Neural progenitor cell (in vitro differentiated cells): ENCODE measurements at regions not wholly inside any gene's neighbourhood (a gene's known extent, or its start where the extent isn't known, plus 50 kb on each side); places are given as distances from the start of the nearest gene placed in this dataset.

Experiments used
- CTCF ChIP-seq: fragments of 200-600 bp; sonication (generic); IDR thresholded peaks from 2 replicates; pipeline ENCODE4 v1.5.1; 2017; ENCODE audit warnings: antibody characterized with exemption, mild to moderate bottlenecking
- EZH2 ChIP-seq: fragments of 200-600 bp; sonication (generic); IDR thresholded peaks from 2 replicates; pipeline ENCODE4 v1.6.1; 2017; ENCODE audit warnings: antibody characterized with exemption, mild to moderate bottlenecking, moderate library complexity

GRCh38 chr11:21820176-21820575, 372.7 kb upstream of the ANO5 start:
- TF ChIP-seq CTCF (no peak), EZH2 (no peak)
